ENCODE measurements at regions not wholly inside any gene's neighbourhood (a gene's known extent, or its start where the extent isn't known, plus 50 kb on each side); places are given as distances from the start of the nearest gene placed in this dataset.
A peak's percentile ranks its signal among the peaks of the same experiment; 100 is the strongest.

GRCh38 chr5:6274846-6275543 lies 103.4 kb downstream of the MED10 start:
- DNase-seq (ENCODE audit: low read depth), result no peak

GRCh38 chr5:6273749-6274148 lies 104.6 kb downstream of the MED10 start:
- no peak for DNase-seq (ENCODE audit: low read depth)

- no peak for DNase-seq (ENCODE audit: low read depth)
These were observed 105.1 kb downstream of the MED10 start for GRCh38 chr5:6273090-6273735.

- no peak for DNase-seq (ENCODE audit: low read depth)
These were observed 108.4 kb downstream of the MED10 start for GRCh38 chr5:6269925-6270324.

- no peak for DNase-seq (ENCODE audit: low read depth)
These were observed 111.6 kb downstream of the MED10 start for GRCh38 chr5:6266671-6267197.

GRCh38 chr5:6264394-6264793 lies 114.0 kb downstream of the MED10 start:
- no peak for DNase-seq (ENCODE audit: low read depth)

GRCh38 chr5:6262651-6263363 lies 115.5 kb downstream of the MED10 start:
- no peak for DNase-seq (ENCODE audit: low read depth)

- DNase-seq (ENCODE audit: low read depth), result no peak
These were observed 116.7 kb downstream of the MED10 start for GRCh38 chr5:6261668-6262067.

- DNase-seq (ENCODE audit: low read depth), result no peak
These were observed 117.1 kb downstream of the MED10 start for GRCh38 chr5:6261256-6261655.

GRCh38 chr5:6260846-6261245 lies 117.5 kb downstream of the MED10 start:
- no peak for DNase-seq (ENCODE audit: low read depth)

- no peak for DNase-seq (ENCODE audit: low read depth)
These were observed 121.4 kb downstream of the MED10 start for GRCh38 chr5:6256901-6257300.

GRCh38 chr5:6255956-6256355 lies 122.4 kb downstream of the MED10 start:
- no peak for DNase-seq (ENCODE audit: low read depth)

GRCh38 chr5:6253846-6254245 lies 124.5 kb downstream of the MED10 start:
- DNase-seq (ENCODE audit: low read depth), result no peak

GRCh38 chr5:6253281-6253680 lies 125.1 kb downstream of the MED10 start:
- DNase-seq (ENCODE audit: low read depth), result no peak

GRCh38 chr5:6252581-6252980 lies 125.8 kb downstream of the MED10 start:
- DNase-seq (ENCODE audit: low read depth), result no peak

- no peak for DNase-seq (ENCODE audit: low read depth)
These were observed 126.7 kb downstream of the MED10 start for GRCh38 chr5:6251565-6252102.

GRCh38 chr5:6250121-6250520 lies 128.2 kb downstream of the MED10 start:
- no peak for DNase-seq (ENCODE audit: low read depth)

GRCh38 chr5:6248132-6248531 lies 130.2 kb downstream of the MED10 start:
- no peak for DNase-seq (ENCODE audit: low read depth)

- peak; percentile 39 for DNase-seq (ENCODE audit: low read depth)
These were observed 131.4 kb downstream of the MED10 start for GRCh38 chr5:6246820-6247437.

- no peak for DNase-seq (ENCODE audit: low read depth)
These were observed 134.0 kb downstream of the MED10 start for GRCh38 chr5:6244339-6244714.

- no peak for DNase-seq (ENCODE audit: low read depth)
These were observed 134.5 kb downstream of the MED10 start for GRCh38 chr5:6243706-6244338.
